ENCODE measurements at regions not wholly inside any gene's neighbourhood (a gene's known extent, or its start where the extent isn't known, plus 50 kb on each side); places are given as distances from the start of the nearest gene placed in this dataset.
"Not testable (repeated sequence)": the region's sequence is repeated elsewhere in the genome, so short reads cannot be mapped to it uniquely, and the experiment has no call there.

GRCh38 chr2:8603356-8603755 is 78.5 kb upstream of the ID2 start:
- H3K4me3 Mint-ChIP-seq, ATAC-seq, POLR2A ChIA-PET, H3K4me1 Mint-ChIP-seq, H3K27me3 Mint-ChIP-seq, H3K36me3 Mint-ChIP-seq, H3K27ac Mint-ChIP-seq, H3K9me3 Mint-ChIP-seq: not testable (repeated sequence)
- peak in 1 of 10 donors; percentile 23 for DNase-seq

GRCh38 chr2:8604262-8604661 is 77.6 kb upstream of the ID2 start:
- Mint-ChIP-seq H3K4me1 (peaks cover 5 to 16% (median 10%) of the 10 kb centered on the region in 4 donors), H3K36me3 (no peaks in the 10 kb centered on the region), H3K9me3 (no peaks in the 10 kb centered on the region), H3K27me3 (peaks cover 0 to 4% (median 0%) of the 10 kb centered on the region in 5 donors), H3K4me3 (no peak overlapping the region), H3K27ac (no peak overlapping the region)
- POLR2A ChIA-PET = no interaction called here
- DNase-seq = no peak
- no peak for ATAC-seq

DNA sequence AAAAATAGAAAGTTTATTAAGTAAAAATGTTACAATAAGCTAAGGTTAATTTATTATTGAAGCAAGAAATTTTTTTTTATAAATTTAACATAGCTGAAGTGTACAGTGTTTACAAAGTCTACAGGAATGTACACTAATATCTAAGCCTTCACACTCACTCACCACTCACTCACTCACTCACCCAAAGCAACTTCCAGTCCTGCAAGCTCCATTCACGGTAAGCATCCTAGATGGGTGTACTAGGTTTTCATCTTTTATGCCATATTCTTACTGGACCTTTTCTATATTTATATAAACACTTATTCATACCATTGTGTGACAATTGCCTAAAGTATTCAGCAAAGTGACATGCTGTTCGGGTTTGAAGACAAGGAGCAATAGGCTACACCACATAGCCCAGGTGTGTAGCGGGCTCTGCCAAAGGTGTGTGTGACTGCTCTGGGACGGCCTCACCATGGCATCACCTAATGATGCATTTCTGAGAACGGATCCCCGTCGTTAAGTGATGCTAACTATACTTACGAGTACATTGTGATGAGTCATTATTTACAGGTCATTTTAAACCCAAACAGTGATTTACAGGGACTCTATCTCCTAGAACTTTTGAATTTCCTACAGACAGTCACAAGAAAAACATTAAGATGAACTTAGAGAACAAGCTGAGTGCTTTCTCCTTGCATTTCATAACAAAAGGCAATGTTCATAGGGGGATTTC is 76.3 kb upstream of the ID2 start:
- H3K4me1 Mint-ChIP-seq = peaks cover 5 to 16% (median 10%) of the 10 kb centered on the region in 4 donors
- H3K4me3 Mint-ChIP-seq = no peak overlapping the region
- peaks cover 0 to 5% (median 0%) of the 10 kb centered on the region in 3 donors for H3K36me3 Mint-ChIP-seq
- no peak for ATAC-seq
- H3K9me3 Mint-ChIP-seq = peaks cover 0 to 5% (median under 1%) of the 10 kb centered on the region in 9 donors
- H3K27ac Mint-ChIP-seq = no peak overlapping the region
- H3K27me3 Mint-ChIP-seq = peaks cover 0 to 5% (median 0%) of the 10 kb centered on the region in 5 donors
- POLR2A ChIA-PET = interaction anchor here (0.6 kb wide), 1 partner anchor 17 kb away, joined by 8 read pairs; no protein-coding TSS in a partner anchor
- DNase-seq = peak in 1 of 10 donors; percentile 43

DNA sequence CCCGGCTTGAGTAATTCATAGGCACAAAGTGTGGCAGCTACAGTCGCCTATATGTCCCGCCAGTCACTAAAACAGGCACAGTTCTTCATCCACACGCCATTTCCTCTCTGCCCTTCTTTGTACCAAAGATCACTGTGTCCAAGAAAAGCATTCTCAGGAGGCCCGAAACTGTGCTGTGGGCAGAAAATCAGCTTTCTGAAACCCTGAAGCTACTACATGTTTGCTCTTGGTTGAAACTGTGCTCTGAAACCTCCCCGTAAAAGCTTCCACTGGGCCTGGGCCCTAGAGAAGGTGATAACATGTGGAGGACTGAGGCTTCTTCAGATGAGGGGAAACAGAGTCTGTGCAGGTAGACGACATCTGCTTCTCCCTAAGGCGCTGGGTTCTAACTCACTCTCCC is 75.6 kb upstream of the ID2 start:
- peaks cover 5 to 16% (median 10%) of the 10 kb centered on the region in 4 donors for H3K4me1 Mint-ChIP-seq
- H3K4me3 Mint-ChIP-seq = no peak overlapping the region
- no peak overlapping the region for H3K27ac Mint-ChIP-seq
- POLR2A ChIA-PET = interaction anchor here (0.6 kb wide), 1 partner anchor 17 kb away, joined by 8 read pairs; no protein-coding TSS in a partner anchor
- H3K27me3 Mint-ChIP-seq = peaks cover 0 to 5% (median 0%) of the 10 kb centered on the region in 5 donors
- peaks cover 0 to 12% (median 5%) of the 10 kb centered on the region in 9 donors for H3K9me3 Mint-ChIP-seq
- DNase-seq (peak in 1 of 10 donors; percentile 10), ATAC-seq (no peak)
- peaks cover 0 to 10% (median 0%) of the 10 kb centered on the region in 3 donors for H3K36me3 Mint-ChIP-seq

DNA sequence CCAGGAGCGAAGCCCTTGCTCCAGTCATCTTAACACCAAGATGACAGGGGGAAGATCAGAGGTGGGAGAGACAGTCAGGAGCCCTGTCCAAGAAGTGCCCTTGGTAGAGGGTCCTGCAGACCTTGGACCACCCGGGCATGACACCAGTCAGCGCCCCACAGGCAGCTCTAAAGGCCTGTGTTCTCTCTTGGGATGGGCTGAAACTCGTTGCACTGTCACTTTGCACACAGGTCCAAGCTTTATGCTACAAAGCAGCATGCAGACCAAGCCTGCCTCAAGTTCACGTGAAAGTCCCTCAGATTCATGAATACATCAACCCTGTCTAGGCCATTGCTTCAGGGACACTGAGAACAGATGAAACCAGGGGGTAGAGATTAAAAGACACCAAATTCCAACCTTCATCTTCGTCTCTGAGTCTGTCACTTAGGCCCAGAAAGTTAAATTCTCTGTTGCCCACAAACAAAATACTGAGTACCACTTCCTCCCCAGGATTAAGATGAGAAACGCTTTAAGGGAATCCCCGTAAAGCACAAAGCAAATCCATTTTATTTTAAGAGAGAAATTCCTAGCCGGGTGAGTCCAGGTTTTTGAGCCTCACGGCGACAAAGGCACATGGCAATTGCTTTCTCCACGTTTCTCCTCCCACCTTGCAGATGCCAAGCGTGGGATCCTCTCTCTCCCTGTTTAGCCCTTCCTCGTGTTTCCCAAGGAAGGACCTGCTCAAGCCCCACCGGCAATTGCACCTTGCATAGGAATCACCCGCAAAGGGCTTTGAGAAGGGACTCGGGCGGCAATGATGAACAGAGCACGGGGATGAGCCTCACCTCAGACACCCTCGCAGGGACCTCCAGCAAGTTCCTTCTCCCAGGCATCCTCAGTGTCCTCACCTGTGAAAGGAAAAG is 75.0 kb upstream of the ID2 start:
- Mint-ChIP-seq H3K4me1 (peaks cover 8 to 21% (median 10%) of the 10 kb centered on the region in 4 donors), H3K4me3 (no peak overlapping the region), H3K9me3 (peaks cover 0 to 12% (median 5%) of the 10 kb centered on the region in 9 donors), H3K36me3 (peaks cover 0 to 10% (median 0%) of the 10 kb centered on the region in 3 donors), H3K27ac (peak overlapping the region in 1 of 10 donors; percentile 3), H3K27me3 (peaks cover 0 to 5% (median 0%) of the 10 kb centered on the region in 5 donors)
- DNase-seq = peak in 1 of 10 donors; percentile 14
- ATAC-seq = no peak
- POLR2A ChIA-PET = no interaction called here

DNA sequence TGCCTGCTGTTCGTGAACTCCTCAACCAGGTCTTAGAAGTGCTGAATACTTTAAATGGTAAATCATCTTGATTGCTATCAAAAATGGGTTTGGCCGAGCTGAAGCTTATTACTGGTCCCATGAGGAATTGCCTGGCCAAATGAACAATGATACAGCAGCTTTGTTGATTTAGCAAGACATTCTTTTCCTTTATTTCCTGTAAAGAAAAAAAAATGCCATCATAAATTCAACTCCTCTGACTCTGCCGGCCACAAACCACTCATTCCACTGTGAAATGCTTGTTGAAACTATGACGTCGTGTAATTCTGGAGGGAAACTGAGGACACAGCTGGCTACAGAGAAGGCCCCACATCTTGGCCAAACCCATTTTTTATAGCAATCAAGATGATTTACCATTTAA is 74.2 kb upstream of the ID2 start:
- DNase-seq = no peak
- no peak for ATAC-seq
- H3K9me3 Mint-ChIP-seq = peaks cover 0 to 12% (median 5%) of the 10 kb centered on the region in 9 donors
- H3K27ac Mint-ChIP-seq = peak overlapping the region in 2 of 10 donors; percentile 38 to 44
- H3K4me1 Mint-ChIP-seq = peaks cover 8 to 21% (median 11%) of the 10 kb centered on the region in 4 donors
- no peak overlapping the region for H3K4me3 Mint-ChIP-seq
- POLR2A ChIA-PET = no interaction called here
- H3K36me3 Mint-ChIP-seq = peaks cover 0 to 10% (median 0%) of the 10 kb centered on the region in 3 donors
- peaks cover 0 to 5% (median 0%) of the 10 kb centered on the region in 5 donors for H3K27me3 Mint-ChIP-seq

DNA sequence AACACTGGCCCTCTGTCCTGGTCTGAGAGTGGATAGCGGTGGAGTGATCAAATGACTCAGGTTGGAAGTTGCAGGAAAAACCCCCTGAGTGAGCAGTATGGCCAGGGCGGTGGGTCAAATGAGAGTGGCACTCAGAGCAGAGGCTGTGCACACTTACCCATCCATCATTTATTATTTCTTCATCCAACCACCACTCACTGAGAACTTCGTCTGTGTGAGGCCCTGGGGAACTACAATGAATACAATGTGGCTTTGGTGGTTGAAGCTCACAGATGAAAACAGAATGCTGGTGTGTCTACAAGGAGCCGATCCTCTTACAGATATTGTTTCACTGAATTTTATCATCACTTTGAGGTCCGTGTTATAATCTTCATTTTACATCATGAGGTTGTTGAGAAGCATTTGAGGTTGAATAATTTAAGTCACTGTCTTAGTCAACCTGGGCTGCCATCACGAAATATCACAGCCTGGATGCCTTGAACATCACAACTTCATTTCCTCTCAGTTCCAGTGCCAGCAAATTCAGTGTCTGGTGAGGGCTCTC is 73.4 kb upstream of the ID2 start:
- Mint-ChIP-seq H3K36me3 (peaks cover 0 to 10% (median 0%) of the 10 kb centered on the region in 3 donors), H3K27me3 (peaks cover 0 to 5% (median 0%) of the 10 kb centered on the region in 5 donors), H3K27ac (peak overlapping the region in 2 of 10 donors; percentile 36 to 66), H3K9me3 (peaks cover 0 to 12% (median 5%) of the 10 kb centered on the region in 9 donors), H3K4me3 (no peak overlapping the region), H3K4me1 (peaks cover 11 to 21% (median 15%) of the 10 kb centered on the region in 4 donors)
- ATAC-seq (peak; percentile 20 to 87), DNase-seq (peak in 3 of 10 donors; percentile 9 to 38 (median 15))
- POLR2A ChIA-PET = no interaction called here

- H3K4me1 Mint-ChIP-seq = peaks cover 11 to 21% (median 15%) of the 10 kb centered on the region in 4 donors
- H3K4me3 Mint-ChIP-seq = no peak overlapping the region
- POLR2A ChIA-PET = no interaction called here
- ATAC-seq (no peak), DNase-seq (peak in 1 of 10 donors; percentile 4)
- H3K36me3 Mint-ChIP-seq = peaks cover 0 to 10% (median 0%) of the 10 kb centered on the region in 3 donors
- H3K27me3 Mint-ChIP-seq = peaks cover 0 to 5% (median 0%) of the 10 kb centered on the region in 5 donors
- H3K9me3 Mint-ChIP-seq = peaks cover 0 to 12% (median 5%) of the 10 kb centered on the region in 9 donors
- peak overlapping the region in 2 of 10 donors; percentile 36 to 44 for H3K27ac Mint-ChIP-seq
These were observed 72.5 kb upstream of the ID2 start for GRCh38 chr2:8609357-8609811.

DNA sequence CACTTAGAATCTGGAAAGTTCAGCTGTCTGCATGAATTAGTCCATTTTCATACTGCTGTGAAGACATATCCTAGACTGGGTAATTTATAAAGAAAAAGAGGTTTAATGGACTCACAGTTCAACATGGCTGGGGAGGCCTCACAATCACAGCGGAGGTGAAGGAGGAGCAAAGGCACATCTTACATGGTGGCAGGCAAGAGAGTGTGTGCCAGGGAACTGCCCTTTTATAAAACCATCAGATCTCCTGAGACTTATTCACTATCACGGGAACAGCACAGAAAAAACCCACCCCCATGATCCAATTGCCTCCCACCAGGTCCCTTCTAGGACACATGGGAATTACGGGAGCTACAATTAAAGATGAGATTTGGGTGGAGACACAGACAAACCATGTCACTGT is 71.1 kb upstream of the ID2 start:
- DNase-seq, H3K4me3 Mint-ChIP-seq, POLR2A ChIA-PET, ATAC-seq, H3K27ac Mint-ChIP-seq: not testable (repeated sequence)
- peaks cover 0 to 10% (median 0%) of the 10 kb centered on the region in 3 donors for H3K36me3 Mint-ChIP-seq
- peaks cover 14 to 21% (median 15%) of the 10 kb centered on the region in 4 donors for H3K4me1 Mint-ChIP-seq
- H3K27me3 Mint-ChIP-seq = peaks cover 0 to 10% (median 0%) of the 10 kb centered on the region in 5 donors
- H3K9me3 Mint-ChIP-seq = peaks cover 0 to 12% (median 5%) of the 10 kb centered on the region in 9 donors

DNA sequence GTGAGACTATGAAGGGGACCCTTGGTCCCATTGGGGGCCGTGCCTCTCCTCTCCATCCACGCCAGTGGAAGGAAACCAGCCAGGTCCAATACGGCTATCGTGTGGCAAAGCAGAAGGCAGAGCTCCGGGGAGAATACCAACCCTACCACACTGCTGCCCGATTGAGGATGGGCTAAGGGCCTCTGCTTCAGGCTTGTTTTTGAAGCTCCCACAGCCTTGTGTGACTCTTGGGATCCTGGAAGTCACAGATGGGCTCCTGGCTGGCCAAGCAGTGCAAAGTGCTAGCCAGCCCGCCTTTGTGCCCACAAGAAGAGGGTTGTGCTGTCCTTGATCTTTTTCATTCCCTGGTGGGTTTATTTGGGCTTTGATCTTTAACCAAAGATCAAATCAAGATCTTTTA is 70.6 kb upstream of the ID2 start:
- H3K9me3 Mint-ChIP-seq = peaks cover 0 to 12% (median 5%) of the 10 kb centered on the region in 9 donors
- DNase-seq = peak in 1 of 10 donors; percentile 9
- peaks cover 0 to 10% (median 0%) of the 10 kb centered on the region in 3 donors for H3K36me3 Mint-ChIP-seq
- peaks cover 14 to 21% (median 15%) of the 10 kb centered on the region in 4 donors for H3K4me1 Mint-ChIP-seq
- POLR2A ChIA-PET = no interaction called here
- peaks cover 0 to 10% (median 0%) of the 10 kb centered on the region in 5 donors for H3K27me3 Mint-ChIP-seq
- no peak overlapping the region for H3K27ac Mint-ChIP-seq
- H3K4me3 Mint-ChIP-seq = no peak overlapping the region
- no peak for ATAC-seq

DNA sequence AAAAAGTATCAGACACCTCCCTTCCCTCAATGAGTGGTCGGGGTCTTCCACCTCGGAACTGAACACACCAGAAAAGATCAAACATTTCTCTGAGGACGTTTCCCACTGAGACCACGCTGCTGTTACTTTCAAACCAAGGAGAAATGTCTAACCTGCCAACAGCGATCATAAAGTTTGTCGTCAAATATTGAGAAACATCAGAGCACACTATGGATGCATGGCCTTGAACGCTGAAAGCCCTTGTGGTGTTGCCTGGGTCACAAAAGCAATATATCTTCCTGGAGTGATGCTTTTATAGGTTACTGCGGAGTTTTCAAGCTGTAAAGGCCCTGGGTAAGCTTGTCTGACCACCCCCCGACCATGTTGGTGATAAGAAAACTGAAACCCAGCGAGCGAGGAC is 70.2 kb upstream of the ID2 start:
- no peak overlapping the region for H3K27ac Mint-ChIP-seq
- POLR2A ChIA-PET = no interaction called here
- peaks cover 0 to 12% (median 5%) of the 10 kb centered on the region in 9 donors for H3K9me3 Mint-ChIP-seq
- DNase-seq = no peak
- H3K4me3 Mint-ChIP-seq = no peak overlapping the region
- H3K36me3 Mint-ChIP-seq = peaks cover 0 to 10% (median 0%) of the 10 kb centered on the region in 3 donors
- peaks cover 0 to 10% (median 0%) of the 10 kb centered on the region in 5 donors for H3K27me3 Mint-ChIP-seq
- H3K4me1 Mint-ChIP-seq = peaks cover 14 to 21% (median 15%) of the 10 kb centered on the region in 4 donors
- no peak for ATAC-seq

- DNase-seq = peak in 2 of 10 donors; percentile 4 to 13
- H3K27me3 Mint-ChIP-seq = peaks cover 0 to 10% (median 0%) of the 10 kb centered on the region in 5 donors
- POLR2A ChIA-PET = interaction anchor here (0.5 kb wide), 1 partner anchor 60 kb away, joined by 7 read pairs; no protein-coding TSS in a partner anchor
- peak overlapping the region in 1 of 10 donors; percentile 54 for H3K4me3 Mint-ChIP-seq
- H3K4me1 Mint-ChIP-seq = peaks cover 14 to 16% (median 15%) of the 10 kb centered on the region in 4 donors
- peaks cover 0 to 10% (median 0%) of the 10 kb centered on the region in 3 donors for H3K36me3 Mint-ChIP-seq
- peaks cover 0 to 12% (median 5%) of the 10 kb centered on the region in 9 donors for H3K9me3 Mint-ChIP-seq
- H3K27ac Mint-ChIP-seq = peak overlapping the region in 2 of 10 donors; percentile 54 to 66
- ATAC-seq = peak in 1 of 2 donors; percentile 38
These were observed 69.1 kb upstream of the ID2 start for GRCh38 chr2:8612734-8613179.
